ENCODE measurements at regions not wholly inside any gene's neighbourhood (a gene's known extent, or its start where the extent isn't known, plus 50 kb on each side); places are given as distances from the start of the nearest gene placed in this dataset.

DNA sequence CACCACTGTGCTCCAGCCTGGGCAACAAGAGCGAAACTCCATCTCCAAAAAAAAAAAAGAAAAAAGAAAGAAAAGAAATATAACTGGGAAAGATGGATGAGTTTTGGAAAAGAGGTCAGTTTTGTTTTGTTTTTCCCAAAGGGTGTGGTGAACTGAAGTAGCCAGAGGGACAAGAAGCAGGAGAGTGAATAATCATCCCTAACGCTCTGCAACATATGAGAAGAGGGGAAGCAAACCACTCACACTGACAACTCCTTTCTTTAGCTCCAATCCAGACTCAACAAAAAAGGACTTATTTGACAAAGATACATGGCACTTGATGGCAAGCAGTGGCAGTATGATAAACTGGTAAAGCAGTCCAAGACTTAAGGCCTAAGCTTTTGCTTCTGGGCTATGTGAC, 176.1 kb upstream of the HMHB1 start:
- no peak for TF ChIP-seq XRCC5 (IDR thresholded peaks at IDR 0.05; ENCODE audit: low read depth, low read length)
- no peak for TF ChIP-seq ZNF778 (CRISPR knock-in tag; IDR thresholded peaks at IDR 0.05)
- TF ChIP-seq RBM22 (IDR thresholded peaks at IDR 0.05; ENCODE audit: low read depth, low read length, poor library complexity, severe bottlenecking) = no peak
- TF ChIP-seq ZNF75A (CRISPR knock-in tag; IDR thresholded peaks at IDR 0.05) = no peak

All from K562 (cell line).